ENCODE measurements at regions not wholly inside any gene's neighbourhood (a gene's known extent, or its start where the extent isn't known, plus 50 kb on each side); places are given as distances from the start of the nearest gene placed in this dataset.

DNA sequence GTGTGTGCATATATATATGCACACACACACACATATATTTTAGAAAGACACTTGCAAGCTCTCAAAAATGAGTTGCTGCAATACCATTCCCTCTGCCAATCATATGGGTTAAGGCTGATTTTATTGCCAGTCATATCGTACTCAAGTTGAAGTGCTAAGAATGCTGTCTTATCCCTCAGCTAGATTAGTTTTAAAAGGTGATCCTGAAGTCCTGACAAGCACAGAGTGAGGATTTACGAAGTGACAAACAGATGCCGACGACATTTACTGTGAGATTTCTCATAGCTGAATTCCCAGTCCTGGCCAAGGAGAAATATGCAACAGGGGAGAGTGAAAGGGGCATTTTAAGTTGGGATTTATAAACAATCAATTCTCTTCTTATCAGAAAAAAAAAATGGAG, 126.2 kb upstream of the RBFOX1 start:
- Histone ChIP-seq H3K4me3 (no peak overlapping the region), H3K27ac (no peak overlapping the region), H3K27me3 (no peaks in the 10 kb centered on the region), H3K4me1 (no peaks in the 10 kb centered on the region), H3K9me3 (no peaks in the 10 kb centered on the region), H3K36me3 (no peaks in the 10 kb centered on the region)
- no peak for DNase-seq
- no peak for TF ChIP-seq POLR2A (IDR thresholded peaks at IDR 0.05)
- TF ChIP-seq, protein P1, sequence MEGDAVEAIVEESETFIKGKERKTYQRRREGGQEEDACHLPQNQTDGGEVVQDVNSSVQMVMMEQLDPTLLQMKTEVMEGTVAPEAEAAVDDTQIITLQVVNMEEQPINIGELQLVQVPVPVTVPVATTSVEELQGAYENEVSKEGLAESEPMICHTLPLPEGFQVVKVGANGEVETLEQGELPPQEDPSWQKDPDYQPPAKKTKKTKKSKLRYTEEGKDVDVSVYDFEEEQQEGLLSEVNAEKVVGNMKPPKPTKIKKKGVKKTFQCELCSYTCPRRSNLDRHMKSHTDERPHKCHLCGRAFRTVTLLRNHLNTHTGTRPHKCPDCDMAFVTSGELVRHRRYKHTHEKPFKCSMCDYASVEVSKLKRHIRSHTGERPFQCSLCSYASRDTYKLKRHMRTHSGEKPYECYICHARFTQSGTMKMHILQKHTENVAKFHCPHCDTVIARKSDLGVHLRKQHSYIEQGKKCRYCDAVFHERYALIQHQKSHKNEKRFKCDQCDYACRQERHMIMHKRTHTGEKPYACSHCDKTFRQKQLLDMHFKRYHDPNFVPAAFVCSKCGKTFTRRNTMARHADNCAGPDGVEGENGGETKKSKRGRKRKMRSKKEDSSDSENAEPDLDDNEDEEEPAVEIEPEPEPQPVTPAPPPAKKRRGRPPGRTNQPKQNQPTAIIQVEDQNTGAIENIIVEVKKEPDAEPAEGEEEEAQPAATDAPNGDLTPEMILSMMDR (IDR thresholded peaks at IDR 0.05): no peak
- intact Hi-C loops (cut with DNase I; ENCODE audit: low total_unique reads): no loop called here

DNA sequence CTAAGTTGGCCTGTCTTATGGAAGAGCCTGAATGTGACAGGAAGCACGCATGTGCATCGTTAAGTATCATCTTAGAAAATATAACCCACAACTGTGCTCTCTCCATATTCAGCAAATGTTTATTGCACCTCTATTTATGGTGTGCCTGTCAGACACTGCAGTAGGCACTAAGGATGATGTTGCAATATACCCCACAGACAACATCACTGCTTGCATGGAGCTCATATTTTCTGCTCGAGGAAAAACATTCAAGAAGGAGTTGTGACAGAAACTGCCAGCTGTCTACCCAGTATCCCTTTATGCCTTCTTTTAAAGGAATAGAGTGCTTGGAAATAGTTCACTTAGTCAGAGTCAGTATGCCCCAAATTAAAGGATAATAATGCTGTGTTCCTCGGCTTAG, 132.3 kb upstream of the RBFOX1 start:
- intact Hi-C loops (cut with DNase I; ENCODE audit: low total_unique reads): loop anchor here (5.0 kb wide), 1 partner anchor 922 kb away; no protein-coding TSS in a partner anchor
- Histone ChIP-seq H3K4me1 (no peaks in the 10 kb centered on the region), H3K9me3 (no peaks in the 10 kb centered on the region), H3K27me3 (no peaks in the 10 kb centered on the region), H3K4me3 (no peak overlapping the region), H3K36me3 (no peaks in the 10 kb centered on the region), H3K27ac (no peak overlapping the region)
- TF ChIP-seq POLR2A (IDR thresholded peaks at IDR 0.05): no peak
- TF ChIP-seq, protein P1 (IDR thresholded peaks at IDR 0.05): no peak
- no peak for DNase-seq

DNA sequence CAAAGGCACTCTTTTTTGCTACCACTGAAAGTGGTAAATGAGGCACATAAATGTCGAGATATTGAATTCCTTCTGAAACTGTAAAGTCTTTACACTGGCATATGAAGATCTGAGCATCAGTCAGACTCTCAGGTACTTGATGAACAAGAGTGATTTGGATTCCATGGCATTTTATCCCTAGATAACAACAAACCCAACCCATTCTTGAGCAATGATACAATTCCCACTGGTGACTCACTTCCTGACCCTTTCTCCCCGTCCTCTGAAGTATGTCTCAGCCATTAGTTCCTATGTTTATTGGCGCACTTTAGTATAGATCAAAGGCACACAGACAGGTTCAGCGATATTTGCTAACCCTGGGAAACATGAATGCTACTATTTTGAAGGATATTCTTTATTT, 147.0 kb upstream of the RBFOX1 start:
- Histone ChIP-seq H3K27me3 (no peaks in the 10 kb centered on the region), H3K27ac (no peak overlapping the region), H3K4me3 (no peak overlapping the region), H3K36me3 (no peaks in the 10 kb centered on the region), H3K4me1 (no peaks in the 10 kb centered on the region), H3K9me3 (no peaks in the 10 kb centered on the region)
- no peak for DNase-seq
- TF ChIP-seq, protein P1 (IDR thresholded peaks at IDR 0.05): no peak
- TF ChIP-seq POLR2A (IDR thresholded peaks at IDR 0.05): no peak
- intact Hi-C loops (cut with DNase I; ENCODE audit: low total_unique reads): no loop called here

DNA sequence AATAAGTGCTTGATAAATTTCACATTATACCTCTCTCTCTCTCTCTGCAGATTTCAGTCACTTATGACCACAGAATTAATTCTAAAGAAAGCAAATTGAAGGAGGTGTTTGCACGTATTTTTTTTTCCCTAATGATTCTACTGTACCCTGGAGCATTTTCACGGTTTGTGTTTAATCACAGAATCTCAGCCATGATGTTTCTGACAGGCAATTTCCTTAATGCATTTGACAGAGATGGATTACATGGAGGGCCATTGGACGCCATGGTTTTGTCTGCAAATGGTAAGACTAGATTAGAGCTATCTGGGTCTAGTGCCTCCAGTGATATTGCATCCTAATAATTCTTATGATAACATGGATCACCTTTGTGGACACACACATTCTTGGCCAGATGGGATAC, 147.5 kb upstream of the RBFOX1 start:
- H3K4me3 ChIP-seq: no peak overlapping the region
- TF ChIP-seq, protein P1 (IDR thresholded peaks at IDR 0.05): no peak
- no peak for TF ChIP-seq POLR2A (IDR thresholded peaks at IDR 0.05)
- intact Hi-C loops (cut with DNase I; ENCODE audit: low total_unique reads): no loop called here
- no peak for DNase-seq
- no peak overlapping the region for H3K27ac ChIP-seq
- H3K9me3 ChIP-seq: no peaks in the 10 kb centered on the region
- no peaks in the 10 kb centered on the region for H3K27me3 ChIP-seq
- no peaks in the 10 kb centered on the region for H3K36me3 ChIP-seq
- H3K4me1 ChIP-seq: no peaks in the 10 kb centered on the region

DNA sequence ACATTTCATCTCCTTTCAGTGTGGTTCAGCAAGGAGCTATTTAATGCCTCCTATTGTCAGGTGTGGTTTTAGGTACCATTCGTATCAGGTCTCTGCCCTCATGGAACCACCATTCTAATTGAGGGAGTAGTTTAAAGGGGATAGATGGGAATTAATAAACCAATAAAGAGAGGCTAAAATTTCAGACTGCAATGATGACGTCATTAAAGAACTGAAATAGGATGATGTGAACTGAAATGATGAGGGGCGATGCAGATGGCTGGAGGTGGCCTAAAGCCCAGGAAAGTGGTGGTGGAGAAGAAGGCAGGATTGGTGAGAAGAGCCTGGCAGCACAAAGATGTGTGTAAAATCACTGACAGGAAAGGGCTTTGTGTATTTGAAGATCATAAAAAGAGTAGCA, 148.9 kb upstream of the RBFOX1 start:
- no peak for TF ChIP-seq POLR2A (IDR thresholded peaks at IDR 0.05)
- TF ChIP-seq, protein P1 (IDR thresholded peaks at IDR 0.05): no peak
- Histone ChIP-seq H3K27ac (no peak overlapping the region), H3K36me3 (no peaks in the 10 kb centered on the region), H3K4me3 (no peak overlapping the region), H3K4me1 (no peaks in the 10 kb centered on the region), H3K27me3 (no peaks in the 10 kb centered on the region), H3K9me3 (no peaks in the 10 kb centered on the region)
- no peak for DNase-seq
- intact Hi-C loops (cut with DNase I; ENCODE audit: low total_unique reads): no loop called here

All from uterus (tissue), 3 donors.